ENCODE measurements at regions not wholly inside any gene's neighbourhood (a gene's known extent, or its start where the extent isn't known, plus 50 kb on each side); places are given as distances from the start of the nearest gene placed in this dataset.
"Not testable (repeated sequence)": the region's sequence is repeated elsewhere in the genome, so short reads cannot be mapped to it uniquely, and the experiment has no call there.

GRCh38 chr10:84876116-84876999, 548.0 kb downstream of the CCSER2 start:
- ATAC-seq (ENCODE audit: low read depth in 2 of 2) (no peak), DNase-seq (no peak)
- peaks cover 0 to 2% (median 0%) of the 10 kb centered on the region in 7 donors for H3K9me3 Mint-ChIP-seq
- H3K4me3 Mint-ChIP-seq, result no peak overlapping the region
- H3K27ac Mint-ChIP-seq, result no peak overlapping the region
- H3K4me1 Mint-ChIP-seq, result no peaks in the 10 kb centered on the region
- no peaks in the 10 kb centered on the region for H3K27me3 Mint-ChIP-seq
- no peaks in the 10 kb centered on the region for H3K36me3 Mint-ChIP-seq

DNA sequence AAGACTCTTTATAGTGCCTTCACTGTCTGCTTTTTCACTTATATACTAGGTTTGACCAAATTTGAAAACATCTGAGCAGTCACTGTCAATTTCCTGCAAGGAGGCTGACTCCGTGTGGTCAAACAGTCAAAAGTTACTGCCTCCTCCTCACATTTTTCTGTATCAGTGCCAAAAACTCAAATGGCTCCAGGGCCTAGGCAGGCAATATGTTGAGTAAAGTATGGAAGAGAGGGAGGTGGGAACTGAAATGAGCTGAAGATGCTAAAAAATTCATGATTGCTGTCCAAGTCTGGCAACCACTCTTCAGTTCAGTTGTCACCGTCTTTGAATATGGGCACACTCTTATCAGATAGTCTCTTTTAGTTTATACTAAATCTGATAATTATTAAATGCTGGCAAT, 551.6 kb downstream of the CCSER2 start:
- no peaks in the 10 kb centered on the region for H3K27me3 Mint-ChIP-seq
- H3K27ac Mint-ChIP-seq, result no peak overlapping the region
- DNase-seq (no peak), ATAC-seq (ENCODE audit: low read depth in 2 of 2) (no peak)
- peaks cover 0 to 5% (median 0%) of the 10 kb centered on the region in 7 donors for H3K9me3 Mint-ChIP-seq
- H3K36me3 Mint-ChIP-seq, result no peaks in the 10 kb centered on the region
- H3K4me3 Mint-ChIP-seq, result no peak overlapping the region
- no peaks in the 10 kb centered on the region for H3K4me1 Mint-ChIP-seq

DNA sequence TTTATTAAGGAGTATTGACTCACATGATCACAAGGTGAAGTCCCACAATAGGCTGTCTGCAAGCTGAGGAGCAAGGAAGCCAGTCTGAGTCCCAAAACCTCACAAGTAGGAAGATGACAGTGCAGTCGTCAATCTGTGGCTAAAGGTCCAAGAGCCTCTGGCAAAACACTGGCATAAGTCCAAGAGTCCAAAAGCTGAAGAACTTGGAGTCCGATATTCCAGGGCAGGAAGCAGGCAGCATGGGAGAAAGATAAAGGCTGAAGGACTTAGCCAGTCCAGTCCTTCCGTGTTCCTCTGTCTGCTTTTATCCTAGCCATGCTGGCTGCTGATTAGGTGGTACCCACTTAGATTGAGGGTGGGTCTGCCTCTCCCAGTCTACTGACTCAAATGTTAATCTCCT, 553.3 kb downstream of the CCSER2 start:
- H3K9me3 Mint-ChIP-seq, H3K4me1 Mint-ChIP-seq: not testable (repeated sequence)

DNA sequence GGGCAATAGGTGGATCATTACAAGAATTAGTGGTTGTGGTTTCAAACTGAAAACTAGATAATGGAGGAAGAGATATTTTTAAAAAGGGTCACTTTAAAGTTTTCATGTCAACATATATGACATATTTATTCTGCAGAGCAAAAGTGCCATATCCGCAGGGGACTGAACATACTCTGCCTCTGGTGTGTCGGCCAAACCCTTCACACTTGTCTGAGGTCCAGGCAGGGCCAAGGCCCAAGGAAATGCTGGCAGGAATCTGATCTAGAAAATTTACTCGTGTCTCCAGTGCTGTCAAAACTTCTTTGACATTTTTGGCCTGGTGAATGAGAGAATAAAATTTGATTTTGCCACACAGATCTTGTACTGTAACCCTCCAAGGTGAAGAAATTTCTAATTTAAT, 562.3 kb downstream of the CCSER2 start:
- H3K36me3 Mint-ChIP-seq, result no peaks in the 10 kb centered on the region
- H3K27ac Mint-ChIP-seq, result peak overlapping the region in 1 of 6 donors; percentile 33
- H3K4me1 Mint-ChIP-seq, result no peaks in the 10 kb centered on the region
- H3K27me3 Mint-ChIP-seq, result no peaks in the 10 kb centered on the region
- H3K4me3 Mint-ChIP-seq, result no peak overlapping the region
- no peak for DNase-seq
- no peak for ATAC-seq (ENCODE audit: low read depth in 2 of 2)
- H3K9me3 Mint-ChIP-seq, result peaks cover 0 to 4% (median 0%) of the 10 kb centered on the region in 7 donors

More for the DNA sequence above, 553.3 kb downstream of the CCSER2 start:
- not testable (repeated sequence) for H3K27me3 Mint-ChIP-seq; H3K4me3 Mint-ChIP-seq; DNase-seq; ATAC-seq (ENCODE audit: low read depth in 2 of 2); H3K27ac Mint-ChIP-seq; H3K36me3 Mint-ChIP-seq

GRCh38 chr10:84891631-84892030, 563.2 kb downstream of the CCSER2 start:
- Mint-ChIP-seq H3K4me3 (no peak overlapping the region), H3K27ac (no peak overlapping the region), H3K27me3 (no peaks in the 10 kb centered on the region), H3K9me3 (peaks cover 0 to 4% (median 0%) of the 10 kb centered on the region in 7 donors), H3K36me3 (no peaks in the 10 kb centered on the region), H3K4me1 (no peaks in the 10 kb centered on the region)
- ATAC-seq (ENCODE audit: low read depth in 2 of 2) (no peak), DNase-seq (no peak)

GRCh38 chr10:84895541-84895940, 567.2 kb downstream of the CCSER2 start:
- no peak overlapping the region for H3K4me3 Mint-ChIP-seq
- H3K4me1 Mint-ChIP-seq, result no peaks in the 10 kb centered on the region

DNA sequence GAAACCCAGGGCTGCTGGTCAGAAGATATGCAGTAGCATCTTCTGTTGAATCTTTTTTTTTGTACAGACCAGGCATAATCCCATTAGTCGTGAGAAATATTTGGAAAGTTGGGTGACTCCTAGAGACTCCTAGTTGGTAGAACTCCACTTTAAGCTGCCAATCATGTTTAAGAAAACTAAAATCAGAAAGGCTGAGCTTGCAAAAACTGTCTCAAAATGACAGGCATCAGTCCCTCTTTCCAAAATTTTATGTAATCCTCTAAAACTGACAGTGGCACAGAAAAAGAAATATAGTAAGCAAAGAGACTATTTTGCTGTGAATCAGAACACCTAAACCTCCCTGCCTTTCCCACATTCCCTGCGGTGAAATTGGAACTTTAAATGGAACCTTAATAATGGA, 568.5 kb downstream of the CCSER2 start:
- ATAC-seq (ENCODE audit: low read depth in 2 of 2) (no peak), DNase-seq (no peak)
- Mint-ChIP-seq H3K4me3 (no peak overlapping the region), H3K27ac (no peak overlapping the region), H3K4me1 (no peaks in the 10 kb centered on the region), H3K27me3 (peaks cover 0 to 9% (median 4%) of the 10 kb centered on the region in 3 donors), H3K9me3 (peaks cover 0 to 4% (median 2%) of the 10 kb centered on the region in 7 donors), H3K36me3 (no peaks in the 10 kb centered on the region)

More at GRCh38 chr10:84895541-84895940, 567.2 kb downstream of the CCSER2 start:
- DNase-seq (no peak), ATAC-seq (ENCODE audit: low read depth in 2 of 2) (no peak)
- peaks cover 0 to 2% (median 0%) of the 10 kb centered on the region in 7 donors for H3K9me3 Mint-ChIP-seq
- H3K27me3 Mint-ChIP-seq, result peaks cover 0 to 4% (median 0%) of the 10 kb centered on the region in 3 donors
- H3K27ac Mint-ChIP-seq, result no peak overlapping the region
- no peaks in the 10 kb centered on the region for H3K36me3 Mint-ChIP-seq

DNA sequence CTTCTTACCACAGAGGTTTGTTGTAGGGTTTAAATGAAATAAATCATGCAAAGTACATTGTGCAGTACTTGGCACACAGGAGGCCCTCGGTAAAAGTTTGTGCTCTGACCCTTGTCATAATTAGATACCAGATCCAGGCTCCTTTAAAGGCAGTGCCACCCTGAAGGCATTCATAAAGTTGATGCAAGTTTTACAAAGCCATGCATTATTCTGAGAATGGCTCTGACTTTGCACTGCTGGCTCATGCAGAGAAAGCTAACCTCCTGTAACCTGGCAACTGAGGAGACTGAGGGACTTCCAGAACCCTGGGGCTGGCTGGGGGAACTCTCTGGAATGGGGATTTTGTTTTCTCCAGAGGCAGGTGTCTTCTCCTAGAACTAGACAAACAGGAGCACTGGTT, 570.9 kb downstream of the CCSER2 start:
- DNase-seq (no peak), ATAC-seq (ENCODE audit: low read depth in 2 of 2) (no peak)
- no peak overlapping the region for H3K4me3 Mint-ChIP-seq
- no peak overlapping the region for H3K27ac Mint-ChIP-seq
- H3K4me1 Mint-ChIP-seq, result no peaks in the 10 kb centered on the region
- H3K27me3 Mint-ChIP-seq, result peaks cover 0 to 9% (median 8%) of the 10 kb centered on the region in 3 donors
- peaks cover 0 to 4% (median 0%) of the 10 kb centered on the region in 7 donors for H3K9me3 Mint-ChIP-seq
- H3K36me3 Mint-ChIP-seq, result no peaks in the 10 kb centered on the region

- Mint-ChIP-seq H3K27ac (no peak overlapping the region), H3K4me3 (no peak overlapping the region), H3K9me3 (peaks cover 0 to 8% (median 0%) of the 10 kb centered on the region in 7 donors), H3K36me3 (no peaks in the 10 kb centered on the region), H3K4me1 (no peaks in the 10 kb centered on the region), H3K27me3 (peaks cover 0 to 9% (median 8%) of the 10 kb centered on the region in 3 donors)
- DNase-seq (no peak), ATAC-seq (ENCODE audit: low read depth in 2 of 2) (no peak)
Observed at GRCh38 chr10:84900141-84900540, 571.8 kb downstream of the CCSER2 start.

DNA sequence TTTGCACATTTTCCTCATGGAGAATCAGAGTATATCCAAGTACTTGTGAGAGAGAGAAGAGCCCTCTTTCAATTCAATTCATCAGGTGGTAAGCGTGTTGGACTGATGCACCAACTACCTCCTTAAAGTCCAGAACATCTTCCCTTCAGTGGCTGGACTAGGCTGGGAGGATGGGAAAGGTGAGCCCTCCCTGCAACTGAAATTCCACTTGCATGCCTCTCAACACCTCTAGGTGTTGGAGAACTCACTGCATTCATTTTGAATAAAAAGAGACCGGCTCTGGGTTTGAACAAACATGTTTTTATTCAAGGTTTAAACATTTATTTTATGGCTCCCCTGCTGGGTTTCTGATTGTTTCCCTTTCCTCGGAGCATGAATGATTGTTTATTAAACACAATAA, 573.5 kb downstream of the CCSER2 start:
- ATAC-seq (ENCODE audit: low read depth in 2 of 2) (no peak), DNase-seq (no peak)
- Mint-ChIP-seq H3K4me1 (no peaks in the 10 kb centered on the region), H3K9me3 (peaks cover 0 to 8% (median 1%) of the 10 kb centered on the region in 7 donors), H3K36me3 (no peaks in the 10 kb centered on the region), H3K4me3 (no peak overlapping the region), H3K27me3 (peaks cover 0 to 9% (median 8%) of the 10 kb centered on the region in 3 donors), H3K27ac (no peak overlapping the region)

DNA sequence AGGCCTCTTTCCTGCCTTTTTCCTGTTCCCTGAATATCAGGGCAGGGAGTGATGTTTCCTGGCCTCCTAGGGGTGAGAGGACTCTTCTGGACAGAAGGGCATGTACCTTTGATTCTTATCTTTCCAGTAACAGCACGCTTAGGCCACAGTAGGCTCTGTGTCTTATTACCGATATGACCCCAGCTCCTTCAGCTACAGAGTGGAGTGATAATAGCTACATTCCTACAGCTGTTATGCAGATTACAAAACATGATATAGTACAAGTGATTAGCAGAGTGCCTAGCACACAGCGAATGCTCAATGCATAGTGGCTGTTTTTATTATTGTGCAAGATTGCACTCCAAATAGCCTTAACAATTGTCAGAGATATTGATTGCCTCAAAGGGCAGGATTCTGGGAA, 574.2 kb downstream of the CCSER2 start:
- H3K27me3 Mint-ChIP-seq, result peaks cover 0 to 9% (median 8%) of the 10 kb centered on the region in 3 donors
- H3K4me3 Mint-ChIP-seq, result no peak overlapping the region
- no peak overlapping the region for H3K27ac Mint-ChIP-seq
- ATAC-seq (ENCODE audit: low read depth in 2 of 2), result no peak
- no peaks in the 10 kb centered on the region for H3K36me3 Mint-ChIP-seq
- no peaks in the 10 kb centered on the region for H3K4me1 Mint-ChIP-seq
- no peak for DNase-seq
- H3K9me3 Mint-ChIP-seq, result peaks cover 0 to 8% (median 1%) of the 10 kb centered on the region in 7 donors

- no peak overlapping the region for H3K4me3 Mint-ChIP-seq
- peaks cover 0 to 8% (median 1%) of the 10 kb centered on the region in 7 donors for H3K9me3 Mint-ChIP-seq
- no peak for ATAC-seq (ENCODE audit: low read depth in 2 of 2)
- H3K4me1 Mint-ChIP-seq, result no peaks in the 10 kb centered on the region
- no peaks in the 10 kb centered on the region for H3K36me3 Mint-ChIP-seq
- no peak for DNase-seq
- no peak overlapping the region for H3K27ac Mint-ChIP-seq
- H3K27me3 Mint-ChIP-seq, result peaks cover 0 to 9% (median 4%) of the 10 kb centered on the region in 3 donors
Observed at GRCh38 chr10:84903320-84903719, 574.9 kb downstream of the CCSER2 start.

DNA sequence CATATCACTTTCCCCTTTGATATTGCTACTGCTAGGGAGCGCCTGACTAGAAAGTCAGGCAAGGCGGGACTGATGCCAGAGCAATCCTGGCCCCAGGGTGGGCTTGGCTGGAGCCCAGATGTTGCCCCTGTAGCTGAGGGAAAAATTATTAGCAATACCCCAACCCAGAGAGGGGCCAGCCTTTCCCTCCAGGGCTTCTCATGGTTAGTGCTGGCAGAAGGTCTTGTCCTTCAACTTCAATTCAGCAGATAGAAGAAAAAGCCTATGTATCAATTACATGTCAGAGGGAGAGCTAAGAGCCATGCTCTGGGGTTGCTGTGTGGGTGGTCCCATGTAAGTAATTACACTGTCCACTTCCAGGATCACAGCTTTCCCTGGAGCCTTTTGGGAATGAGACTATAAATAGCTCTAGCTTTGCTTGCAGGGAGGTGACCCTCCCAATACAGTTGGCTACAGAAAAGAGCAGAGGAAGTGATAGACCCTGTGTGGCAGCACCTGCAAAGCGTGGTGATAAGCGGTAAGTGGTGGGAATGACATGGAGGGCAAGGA, 579.1 kb downstream of the CCSER2 start:
- no peak for ATAC-seq (ENCODE audit: low read depth in 2 of 2)
- peak overlapping the region in 1 of 8 donors; percentile 34 for H3K4me3 Mint-ChIP-seq
- H3K27ac Mint-ChIP-seq, result no peak overlapping the region

DNA sequence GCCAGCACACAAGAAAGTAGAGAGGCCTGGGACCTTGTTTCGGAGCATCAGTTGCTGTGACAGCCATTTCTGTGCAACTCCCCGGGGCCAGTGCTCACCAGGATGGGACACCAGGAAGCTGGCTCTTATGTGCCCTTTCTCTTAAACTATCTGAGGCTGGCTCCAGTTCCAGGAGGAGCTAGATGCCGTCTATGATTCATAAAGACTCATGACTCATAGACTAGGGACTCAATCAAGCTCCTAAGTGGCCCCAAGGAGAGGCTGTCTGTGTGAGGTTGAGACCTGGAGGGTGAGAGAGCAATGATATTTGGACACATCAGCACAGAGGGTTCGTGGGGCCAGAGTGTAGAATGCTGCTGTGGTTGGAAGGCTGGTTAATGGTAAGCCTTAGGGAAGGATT, 580.1 kb downstream of the CCSER2 start:
- peaks cover 0 to 5% (median 0%) of the 10 kb centered on the region in 7 donors for H3K9me3 Mint-ChIP-seq
- H3K27ac Mint-ChIP-seq, result no peak overlapping the region
- H3K36me3 Mint-ChIP-seq, result no peaks in the 10 kb centered on the region
- H3K4me1 Mint-ChIP-seq, result no peaks in the 10 kb centered on the region
- H3K27me3 Mint-ChIP-seq, result no peaks in the 10 kb centered on the region
- DNase-seq (no peak), ATAC-seq (ENCODE audit: low read depth in 2 of 2) (no peak)
- H3K4me3 Mint-ChIP-seq, result no peak overlapping the region

More for the DNA sequence above, 579.1 kb downstream of the CCSER2 start:
- Mint-ChIP-seq H3K36me3 (no peaks in the 10 kb centered on the region), H3K9me3 (peaks cover 0 to 4% (median 0%) of the 10 kb centered on the region in 7 donors), H3K27me3 (peaks cover 0 to 4% (median 0%) of the 10 kb centered on the region in 3 donors), H3K4me1 (no peaks in the 10 kb centered on the region)
- DNase-seq, result no peak
